BJ (cell line): ENCODE measurements at regions not wholly inside any gene's neighbourhood (a gene's known extent, or its start where the extent isn't known, plus 50 kb on each side); places are given as distances from the start of the nearest gene placed in this dataset.

Experiments used
- CTCF ChIA-PET: fragments of 350-600 bp; formaldehyde crosslinking; extraction: SDS; loops from one replicate; lab custom pipeline; 2021; ENCODE audit warnings: antibody characterized with exemption, inconsistent platforms; lab: Yijun Ruan, JAX
- POLR2A ChIA-PET: fragments of 300-600 bp; sonication (Branson Sonifier 250); formaldehyde crosslinking; extraction: SDS; loops from one replicate; lab custom pipeline; 2021; ENCODE audit warnings: antibody characterized with exemption; lab: Charles Lee
- DNase-seq: peaks from one replicate; pipeline ENCODE4 v3.0.0-alpha.2; 2011; ENCODE audit warnings: low read depth
- H3K27me3 ChIP-seq: 2 replicates; pipeline ENCODE4 v1.6.0; 2011; ENCODE audit warnings: low read length; ENCODE audit not compliant: control insufficient read depth, insufficient read depth
- H3K36me3 ChIP-seq: 2 replicates; pipeline ENCODE4 v1.5.1; 2011; ENCODE audit warnings: low read length; ENCODE audit not compliant: control insufficient read depth, insufficient read depth
- H3K4me3 ChIP-seq: 2 replicates; pipeline ENCODE4 v1.5.1; 2011; ENCODE audit warnings: low read depth, mild to moderate bottlenecking, control low read depth, low read length
- TF ChIP-seq, protein P1 (sequence below): IDR thresholded peaks from 2 replicates; pipeline ENCODE4 v1.5.1; 2011; ENCODE audit warnings: low read depth, mild to moderate bottlenecking, control low read depth, inconsistent platforms, low read length, moderate library complexity; ENCODE audit not compliant: insufficient read depth

- POLR2A ChIA-PET = no interaction called here
- TF ChIP-seq, protein P1, sequence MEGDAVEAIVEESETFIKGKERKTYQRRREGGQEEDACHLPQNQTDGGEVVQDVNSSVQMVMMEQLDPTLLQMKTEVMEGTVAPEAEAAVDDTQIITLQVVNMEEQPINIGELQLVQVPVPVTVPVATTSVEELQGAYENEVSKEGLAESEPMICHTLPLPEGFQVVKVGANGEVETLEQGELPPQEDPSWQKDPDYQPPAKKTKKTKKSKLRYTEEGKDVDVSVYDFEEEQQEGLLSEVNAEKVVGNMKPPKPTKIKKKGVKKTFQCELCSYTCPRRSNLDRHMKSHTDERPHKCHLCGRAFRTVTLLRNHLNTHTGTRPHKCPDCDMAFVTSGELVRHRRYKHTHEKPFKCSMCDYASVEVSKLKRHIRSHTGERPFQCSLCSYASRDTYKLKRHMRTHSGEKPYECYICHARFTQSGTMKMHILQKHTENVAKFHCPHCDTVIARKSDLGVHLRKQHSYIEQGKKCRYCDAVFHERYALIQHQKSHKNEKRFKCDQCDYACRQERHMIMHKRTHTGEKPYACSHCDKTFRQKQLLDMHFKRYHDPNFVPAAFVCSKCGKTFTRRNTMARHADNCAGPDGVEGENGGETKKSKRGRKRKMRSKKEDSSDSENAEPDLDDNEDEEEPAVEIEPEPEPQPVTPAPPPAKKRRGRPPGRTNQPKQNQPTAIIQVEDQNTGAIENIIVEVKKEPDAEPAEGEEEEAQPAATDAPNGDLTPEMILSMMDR = no peak
- CTCF ChIA-PET = no interaction called here
- no peak for DNase-seq
- no peaks in the 10 kb centered on the region for H3K27me3 ChIP-seq
- no peak overlapping the region for H3K4me3 ChIP-seq
- no peaks in the 10 kb centered on the region for H3K36me3 ChIP-seq
Measured at GRCh38 chr4:138645289-138645688, 370.3 kb upstream of the NOCT start.

DNA sequence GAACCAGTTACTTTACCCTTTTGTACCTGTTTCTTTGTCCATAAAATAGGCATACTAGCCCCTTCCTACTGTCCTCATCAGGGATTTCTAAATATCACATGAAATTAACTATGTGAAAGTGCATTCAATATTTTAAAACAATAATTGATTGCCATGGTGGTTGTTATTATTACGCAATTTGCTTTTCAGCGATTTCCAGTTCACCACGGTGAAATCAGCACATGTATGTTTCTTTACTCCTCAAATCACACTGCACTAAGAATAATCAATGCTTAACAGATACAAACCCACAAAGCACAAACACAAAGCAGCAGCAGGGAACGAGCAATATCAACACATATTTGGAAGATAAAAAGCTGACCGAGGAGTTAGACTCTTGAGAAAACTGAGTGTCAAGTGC is 371.3 kb upstream of the NOCT start:
- POLR2A ChIA-PET = no interaction called here
- Histone ChIP-seq H3K4me3 (no peak overlapping the region), H3K27me3 (no peaks in the 10 kb centered on the region), H3K36me3 (no peaks in the 10 kb centered on the region)
- CTCF ChIA-PET = no interaction called here
- DNase-seq = no peak
- TF ChIP-seq, protein P1 = no peak

DNA sequence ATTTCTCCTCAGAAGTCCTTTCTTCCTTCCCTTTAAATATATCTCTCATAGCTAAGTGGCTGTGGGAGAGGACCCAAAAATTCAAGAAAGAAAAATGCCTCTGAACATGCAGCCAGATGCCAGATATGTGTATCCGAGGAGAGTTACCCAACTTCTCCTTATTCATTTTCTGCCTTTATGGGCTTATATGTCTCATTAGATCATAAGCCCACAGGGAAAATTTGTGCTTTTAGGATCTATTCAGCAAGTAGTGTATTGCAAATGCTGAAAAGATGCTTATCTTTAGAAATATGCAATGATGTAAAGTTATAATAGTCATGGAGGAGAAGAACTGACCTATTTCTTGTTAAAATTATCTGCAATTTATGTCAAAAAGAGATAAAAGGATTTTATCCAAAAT is 371.8 kb upstream of the NOCT start:
- no peak overlapping the region for H3K4me3 ChIP-seq
- ChIA-PET CTCF (no interaction called here), POLR2A (no interaction called here)
- DNase-seq = peak; percentile 48
- no peaks in the 10 kb centered on the region for H3K36me3 ChIP-seq
- H3K27me3 ChIP-seq = no peaks in the 10 kb centered on the region
- TF ChIP-seq, protein P1 = no peak

DNA sequence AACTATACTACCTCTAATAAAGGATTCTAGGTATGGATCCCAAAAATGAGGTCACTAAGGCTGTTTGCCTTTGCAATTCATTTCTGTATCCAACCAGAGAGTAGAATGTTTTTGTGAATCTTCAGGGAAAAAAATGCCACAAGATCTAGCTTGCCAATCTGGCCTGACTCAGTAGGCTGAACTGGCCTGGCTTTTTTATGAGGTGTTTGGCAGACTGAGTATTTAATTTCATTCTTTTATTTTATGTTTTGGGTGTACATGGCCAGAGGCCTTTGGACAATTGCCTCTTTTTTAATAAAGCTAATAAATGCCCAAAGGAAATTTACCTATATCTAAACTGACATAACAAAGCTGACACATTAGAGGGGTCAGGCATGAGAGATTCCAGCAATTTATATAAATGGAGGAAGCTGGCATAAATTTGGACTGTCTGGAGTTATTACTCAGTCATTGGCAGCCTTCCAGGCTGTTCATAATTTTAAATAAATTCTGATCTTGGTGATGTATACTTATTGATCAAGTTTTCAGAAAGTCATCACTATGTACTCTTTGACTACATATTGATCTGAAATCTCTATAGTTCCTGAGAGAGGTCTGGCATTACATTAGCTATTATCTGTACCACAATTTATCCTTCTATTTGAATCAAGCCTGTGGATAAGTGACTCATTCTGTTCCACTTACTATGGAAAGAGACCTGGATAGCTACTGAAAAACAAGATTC is 376.4 kb upstream of the NOCT start:
- Histone ChIP-seq H3K27me3 (no peaks in the 10 kb centered on the region), H3K4me3 (no peak overlapping the region), H3K36me3 (no peaks in the 10 kb centered on the region)
- ChIA-PET POLR2A (no interaction called here), CTCF (interaction anchor here (0.7 to 1.2 kb wide), 5 partner anchors 8 to 41 kb away, joined by 3 to 4 read pairs (median 3); no protein-coding TSS in a partner anchor)
- TF ChIP-seq, protein P1 = no peak
- DNase-seq = peak; percentile 51

DNA sequence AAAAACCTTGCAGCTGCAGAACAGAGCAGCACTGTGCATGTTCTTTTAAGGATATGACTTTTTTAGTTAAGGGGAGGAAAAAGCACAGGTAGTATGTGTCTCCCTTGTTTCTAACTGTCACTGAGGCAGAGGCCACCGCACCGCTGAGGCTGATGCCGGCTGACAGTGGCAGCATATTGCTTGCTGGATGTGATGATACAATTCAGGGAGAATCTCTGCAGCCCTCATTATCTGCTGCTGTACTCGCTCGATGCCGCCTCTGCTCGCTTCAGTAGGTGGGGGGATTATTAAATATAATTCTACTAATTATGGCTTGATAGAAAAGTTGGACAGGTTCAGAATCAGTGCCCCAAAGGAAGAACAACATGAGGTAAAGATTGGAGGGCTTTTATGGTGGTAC is 378.8 kb upstream of the NOCT start:
- ChIA-PET POLR2A (no interaction called here), CTCF (no interaction called here)
- TF ChIP-seq, protein P1 = no peak
- Histone ChIP-seq H3K27me3 (no peaks in the 10 kb centered on the region), H3K4me3 (no peak overlapping the region), H3K36me3 (no peaks in the 10 kb centered on the region)
- DNase-seq = no peak
